Endodermal cell (in vitro differentiated cells): ENCODE measurements at regions not wholly inside any gene's neighbourhood (a gene's known extent, or its start where the extent isn't known, plus 50 kb on each side); places are given as distances from the start of the nearest gene placed in this dataset.

Experiments used
- DNase-seq: peaks from one replicate; pipeline ENCODE4 v3.0.0-alpha.2; 2017
- H3K27ac ChIP-seq: 2 replicates; pipeline ENCODE4 v1.5.1; 2013; ENCODE audit warnings: mild to moderate bottlenecking, low read depth, low read length, moderate library complexity
- H3K27me3 ChIP-seq: 2 replicates; pipeline ENCODE4 v1.6.1; 2013; ENCODE audit warnings: mild to moderate bottlenecking, low read length, moderate library complexity; ENCODE audit not compliant: insufficient read depth, control insufficient read depth, poor library complexity, severe bottlenecking
- H3K36me3 ChIP-seq: 2 replicates; pipeline ENCODE4 v1.7.0; 2013; ENCODE audit warnings: mild to moderate bottlenecking, low read length, moderate library complexity; ENCODE audit not compliant: control insufficient read depth, insufficient read depth
- H3K4me1 ChIP-seq: one replicate; pipeline ENCODE4 v1.7.0; 2013; ENCODE audit warnings: low read length; ENCODE audit not compliant: control insufficient read depth, insufficient read depth
- H3K4me3 ChIP-seq: 2 replicates; pipeline ENCODE4 v1.5.1; 2013; ENCODE audit warnings: mild to moderate bottlenecking, low read length, moderate library complexity
- H3K9ac ChIP-seq: 2 replicates; pipeline ENCODE4 v1.6.1; 2013; ENCODE audit warnings: mild to moderate bottlenecking, low read length, moderate library complexity; ENCODE audit not compliant: poor library complexity, severe bottlenecking; ENCODE audit errors: extremely low read depth
- H3K9me3 ChIP-seq: 2 replicates; pipeline ENCODE4 v1.6.1; 2013; ENCODE audit warnings: mild to moderate bottlenecking, low read length, moderate library complexity; ENCODE audit not compliant: control insufficient read depth
- H3K27ac Mint-ChIP-seq: 2 replicates; pipeline ENCODE4 v1.8.0; 2020; ENCODE audit warnings: mixed read lengths
- H3K27me3 Mint-ChIP-seq: 2 replicates; pipeline ENCODE4 v1.8.0; 2021; ENCODE audit warnings: mild to moderate bottlenecking, mixed read lengths; ENCODE audit not compliant: insufficient read depth
- H3K36me3 Mint-ChIP-seq: 2 replicates; pipeline ENCODE4 v1.8.0; 2020; ENCODE audit warnings: low read depth, mixed read lengths
- H3K4me1 Mint-ChIP-seq: 2 replicates; pipeline ENCODE4 v1.8.0; 2020; ENCODE audit warnings: mixed read lengths
- H3K4me3 Mint-ChIP-seq: 2 replicates; pipeline ENCODE4 v1.8.0; 2020; ENCODE audit warnings: mild to moderate bottlenecking, moderate library complexity, mixed read lengths
- H3K9me3 Mint-ChIP-seq: 2 replicates; pipeline ENCODE4 v1.8.0; 2020; ENCODE audit warnings: mild to moderate bottlenecking, mixed read lengths
- WGBS, 2 experiments: methylation state at CpG; one replicate each; pipeline versions ENCODE4 v1.1.5 to v1.1.7; 2013; ENCODE audit warnings: missing lambda C conversion rate in 2 of 2, mixed read lengths in 1 of 2; ENCODE audit not compliant: insufficient coverage in 1 of 2, insufficient read length in 1 of 2; 5-methylcytosine and 5-hydroxymethylcytosine counted together
- TF ChIP-seq, protein P1 (sequence below): fragments of 200-600 bp; sonication (generic); conservative IDR thresholded peaks from 2 replicates; pipeline ENCODE4 v1.5.0; 2021; ENCODE audit warnings: antibody characterized with exemption, mild to moderate bottlenecking

DNA sequence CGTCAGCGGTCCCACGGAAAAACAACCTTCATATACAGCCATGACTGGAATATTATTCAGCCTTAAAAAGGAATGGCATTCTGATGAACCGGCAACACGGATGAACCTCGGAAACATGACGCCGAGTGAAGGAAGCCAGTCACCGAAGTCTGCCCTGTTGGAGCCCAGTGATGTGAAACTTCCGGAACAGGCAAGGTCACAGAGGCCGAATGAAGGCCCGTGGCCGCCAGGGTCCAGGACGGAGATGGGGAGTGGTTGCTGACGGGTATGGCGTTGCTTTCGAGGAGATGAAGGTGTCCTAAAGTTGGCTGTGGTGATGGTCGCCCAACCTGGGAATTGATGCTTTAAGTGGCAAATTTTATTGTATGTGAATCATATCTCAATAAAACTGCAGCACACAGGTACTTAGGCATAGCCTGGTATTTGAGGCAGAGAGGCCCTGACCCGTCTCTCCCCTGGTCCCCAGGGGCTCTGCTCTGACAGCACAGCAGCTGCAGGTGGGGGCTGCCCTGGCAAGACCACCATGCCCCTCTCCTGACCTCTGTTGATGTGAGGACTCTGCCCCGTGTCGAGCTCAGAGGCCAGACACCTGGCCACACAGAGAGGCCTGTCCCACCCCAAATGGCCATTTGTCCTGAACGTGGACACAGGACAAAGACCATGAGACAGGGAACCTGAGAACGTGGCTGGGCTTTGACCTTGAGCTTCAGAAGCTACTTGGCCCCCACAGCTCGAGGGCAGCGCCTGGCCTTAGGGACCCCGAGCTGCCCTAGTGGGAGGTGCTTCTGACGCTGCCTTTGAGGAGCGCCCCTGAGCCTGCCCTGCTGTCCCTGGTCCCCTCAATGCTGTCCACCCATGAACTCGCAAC, 1090.8 kb downstream of the BRD1 start:
- no peak overlapping the region for H3K27ac Mint-ChIP-seq
- WGBS, 2 experiments: 91 to 92% methylated on average over 17 to 29 of the region's 29 CpGs

DNA sequence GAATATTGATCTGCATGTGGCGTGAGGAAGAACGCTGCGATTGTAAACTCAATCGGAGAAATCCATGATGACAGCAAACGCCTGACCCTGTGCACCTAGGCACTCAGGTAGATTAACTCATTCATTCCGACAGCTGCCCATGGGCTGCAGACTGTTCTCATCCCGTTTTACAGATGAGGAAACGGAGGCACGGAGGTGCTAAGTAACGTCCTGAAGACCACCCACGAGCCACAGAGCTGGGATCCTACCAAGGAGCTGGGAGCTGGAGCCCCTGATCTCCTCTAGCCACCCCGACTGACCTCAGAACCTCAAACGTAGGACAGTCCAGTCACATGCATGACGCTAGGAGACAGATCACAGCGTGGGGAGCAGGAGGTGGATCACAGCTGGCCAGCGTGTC, 1092.7 kb downstream of the BRD1 start:
- Histone ChIP-seq H3K4me3 (no peak overlapping the region), H3K36me3 (no peaks in the 10 kb centered on the region), H3K4me1 (no peaks in the 10 kb centered on the region), H3K27me3 (no peaks in the 10 kb centered on the region), H3K27ac (no peak overlapping the region), H3K9ac (no peak overlapping the region), H3K9me3 (no peaks in the 10 kb centered on the region)
- no peak for DNase-seq
- Mint-ChIP-seq H3K27me3 (no peaks in the 10 kb centered on the region), H3K27ac (no peak overlapping the region), H3K4me1 (no peaks in the 10 kb centered on the region), H3K9me3 (no peaks in the 10 kb centered on the region), H3K36me3 (peaks cover 22% of the 10 kb centered on the region), H3K4me3 (no peak overlapping the region)
- TF ChIP-seq, protein P1, sequence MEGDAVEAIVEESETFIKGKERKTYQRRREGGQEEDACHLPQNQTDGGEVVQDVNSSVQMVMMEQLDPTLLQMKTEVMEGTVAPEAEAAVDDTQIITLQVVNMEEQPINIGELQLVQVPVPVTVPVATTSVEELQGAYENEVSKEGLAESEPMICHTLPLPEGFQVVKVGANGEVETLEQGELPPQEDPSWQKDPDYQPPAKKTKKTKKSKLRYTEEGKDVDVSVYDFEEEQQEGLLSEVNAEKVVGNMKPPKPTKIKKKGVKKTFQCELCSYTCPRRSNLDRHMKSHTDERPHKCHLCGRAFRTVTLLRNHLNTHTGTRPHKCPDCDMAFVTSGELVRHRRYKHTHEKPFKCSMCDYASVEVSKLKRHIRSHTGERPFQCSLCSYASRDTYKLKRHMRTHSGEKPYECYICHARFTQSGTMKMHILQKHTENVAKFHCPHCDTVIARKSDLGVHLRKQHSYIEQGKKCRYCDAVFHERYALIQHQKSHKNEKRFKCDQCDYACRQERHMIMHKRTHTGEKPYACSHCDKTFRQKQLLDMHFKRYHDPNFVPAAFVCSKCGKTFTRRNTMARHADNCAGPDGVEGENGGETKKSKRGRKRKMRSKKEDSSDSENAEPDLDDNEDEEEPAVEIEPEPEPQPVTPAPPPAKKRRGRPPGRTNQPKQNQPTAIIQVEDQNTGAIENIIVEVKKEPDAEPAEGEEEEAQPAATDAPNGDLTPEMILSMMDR: no peak
- WGBS, 2 experiments: 87 to 93% methylated on average over 14 to 16 of the region's 16 CpGs

More for the DNA sequence above, 1090.8 kb downstream of the BRD1 start:
- no peak for DNase-seq
- peaks cover 21% of the 10 kb centered on the region for H3K36me3 Mint-ChIP-seq
- H3K4me1 Mint-ChIP-seq: no peaks in the 10 kb centered on the region
- TF ChIP-seq, protein P1: no peak
- H3K4me3 ChIP-seq: no peak overlapping the region
- no peaks in the 10 kb centered on the region for H3K27me3 ChIP-seq
- H3K36me3 ChIP-seq: no peaks in the 10 kb centered on the region
- H3K4me1 ChIP-seq: no peaks in the 10 kb centered on the region
- H3K9me3 Mint-ChIP-seq: no peaks in the 10 kb centered on the region
- no peaks in the 10 kb centered on the region for H3K9me3 ChIP-seq
- no peak overlapping the region for H3K4me3 Mint-ChIP-seq
- no peak overlapping the region for H3K9ac ChIP-seq
- no peak overlapping the region for H3K27ac ChIP-seq
- H3K27me3 Mint-ChIP-seq: no peaks in the 10 kb centered on the region

DNA sequence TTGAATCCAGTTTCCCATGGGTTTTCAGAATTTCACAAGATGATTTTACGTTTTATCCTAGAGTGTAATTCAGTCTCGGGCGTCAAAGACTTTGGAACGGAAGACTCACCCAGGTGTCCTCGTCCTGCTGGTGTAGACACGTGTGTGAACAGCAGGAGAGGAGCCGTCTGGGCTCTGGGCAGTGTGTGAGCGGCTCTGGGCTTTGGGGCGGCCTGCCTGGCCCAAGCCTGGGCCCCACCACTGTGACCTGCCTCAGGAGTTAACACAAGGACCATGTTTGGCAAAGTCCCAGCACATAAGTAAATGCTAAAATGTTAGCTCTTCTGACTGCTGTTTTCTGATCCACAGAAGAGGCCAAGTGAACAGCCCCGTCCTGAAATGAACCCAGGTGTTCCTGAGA, 1093.3 kb downstream of the BRD1 start:
- Histone ChIP-seq H3K9ac (no peak overlapping the region), H3K4me1 (no peaks in the 10 kb centered on the region), H3K27ac (no peak overlapping the region), H3K27me3 (no peaks in the 10 kb centered on the region), H3K4me3 (no peak overlapping the region), H3K36me3 (no peaks in the 10 kb centered on the region), H3K9me3 (no peaks in the 10 kb centered on the region)
- TF ChIP-seq, protein P1: no peak
- Mint-ChIP-seq H3K4me3 (no peak overlapping the region), H3K9me3 (no peaks in the 10 kb centered on the region), H3K4me1 (no peaks in the 10 kb centered on the region), H3K27me3 (no peaks in the 10 kb centered on the region), H3K36me3 (peaks cover 22% of the 10 kb centered on the region), H3K27ac (no peak overlapping the region)
- 92 to 97% methylated on average over 10 of the region's 10 CpGs for WGBS, 2 experiments
- no peak for DNase-seq
